ENCODE measurements at regions not wholly inside any gene's neighbourhood (a gene's known extent, or its start where the extent isn't known, plus 50 kb on each side); places are given as distances from the start of the nearest gene placed in this dataset.

DNA sequence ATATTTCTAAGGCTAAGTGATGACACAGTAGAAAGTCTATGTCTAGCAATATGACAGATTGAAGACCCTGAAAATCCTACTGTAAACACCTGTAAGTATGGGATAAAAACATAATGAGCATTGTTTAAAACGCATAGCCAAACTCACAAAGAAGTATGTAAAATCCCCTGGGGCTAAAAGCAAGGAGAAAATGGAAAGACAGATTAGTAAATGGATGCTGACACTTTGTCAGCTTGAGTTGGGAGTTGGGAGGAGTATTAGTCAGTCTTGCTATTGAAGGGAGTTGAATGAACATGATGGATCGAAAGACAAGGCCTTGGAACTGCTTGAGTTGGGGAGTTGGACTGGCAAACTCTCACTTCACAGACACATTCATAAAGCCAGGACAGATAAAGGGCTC, 79.0 kb upstream of the PRKD1 start:
- ATAC-seq (no peak), DNase-seq (ENCODE audit: low read depth, low spot score) (no peak), FAIRE-seq (no peak)
- POLR2A ChIA-PET = no interaction called here
- CTCF ChIA-PET = interaction anchor here (0.9 to 1.6 kb wide), 3 partner anchors 208 to 457 kb away, joined by 3 to 5 read pairs (median 3); no protein-coding TSS in a partner anchor
- 0% methylated on average over 2 of the region's 2 CpGs for whole genome bisulfite sequencing (ENCODE audit: insufficient coverage, insufficient replicate concordance, low lambda C conversion rate, missing lambda C conversion rate)
- BruUV-seq (replicated peaks) = no TSS peak
- no peaks in the 10 kb centered on the region for H3K27me3 ChIP-seq (replicated peaks in 1 of 2; ENCODE audit: control insufficient read depth in 2 of 2, insufficient read depth in 2 of 2, low read length in 1 of 2)
- H3K36me3 ChIP-seq (ENCODE audit: control insufficient read depth in 2 of 2, insufficient read depth in 2 of 2, low read length in 1 of 2) = no peaks in the 10 kb centered on the region
- no peaks in the 10 kb centered on the region for H3K79me2 ChIP-seq (ENCODE audit: control insufficient read depth, insufficient read depth, low read length)
- in situ Hi-C loops (cut with MboI) (loop anchor here (10.0 kb wide), 1 partner anchor 452 kb away; no protein-coding TSS in a partner anchor), intact Hi-C loops (cut with micrococcal nuclease; ENCODE audit: unreplicated experiment) (loop anchor here (10.0 kb wide), 1 partner anchor 1252 kb away; no protein-coding TSS in a partner anchor)
- H3K9ac ChIP-seq (ENCODE audit: control insufficient read depth, insufficient read depth, low read length) = no peak overlapping the region
- SMC1A ChIA-PET (ENCODE audit: uncharacterized antibody, unreplicated experiment) = no interaction called here
- TF ChIP-seq BACH1 (IDR thresholded peaks at IDR 0.05; ENCODE audit: borderline replicate concordance) (no peak), NRF1 (conservative IDR thresholded peaks at IDR 0.05; ENCODE audit: low read depth, low read length) (no peak), MTA3 (IDR thresholded peaks at IDR 0.05; ENCODE audit: borderline replicate concordance, low read length) (no peak), SREBF2 (IDR thresholded peaks at IDR 0.05; ENCODE audit: low read length) (no peak), SIX5 (IDR thresholded peaks at IDR 0.05; ENCODE audit: low read depth, low read length, severe bottlenecking) (no peak), IRF4 (IDR thresholded peaks at IDR 0.05; ENCODE audit: low read depth, low read length) (no peak), KDM1A (IDR thresholded peaks at IDR 0.05; ENCODE audit: borderline replicate concordance) (no peak), CBX5 (IDR thresholded peaks at IDR 0.05; ENCODE audit: low read depth) (no peak), FOXM1 (IDR thresholded peaks at IDR 0.05; ENCODE audit: low read depth, low read length) (no peak), MYC (IDR thresholded peaks at IDR 0.05; ENCODE audit: insufficient read depth, insufficient read length, insufficient replicate concordance, low read length, severe bottlenecking) (no peak), HDGF (IDR thresholded peaks at IDR 0.05) (no peak), HCFC1 (IDR thresholded peaks at IDR 0.05; ENCODE audit: low read length) (no peak)
- TF ChIP-seq, protein P1, sequence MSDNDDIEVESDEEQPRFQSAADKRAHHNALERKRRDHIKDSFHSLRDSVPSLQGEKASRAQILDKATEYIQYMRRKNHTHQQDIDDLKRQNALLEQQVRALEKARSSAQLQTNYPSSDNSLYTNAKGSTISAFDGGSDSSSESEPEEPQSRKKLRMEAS (IDR thresholded peaks at IDR 0.05; ENCODE audit: low read depth, low read length) = no peak
- TF ChIP-seq, protein P2, sequence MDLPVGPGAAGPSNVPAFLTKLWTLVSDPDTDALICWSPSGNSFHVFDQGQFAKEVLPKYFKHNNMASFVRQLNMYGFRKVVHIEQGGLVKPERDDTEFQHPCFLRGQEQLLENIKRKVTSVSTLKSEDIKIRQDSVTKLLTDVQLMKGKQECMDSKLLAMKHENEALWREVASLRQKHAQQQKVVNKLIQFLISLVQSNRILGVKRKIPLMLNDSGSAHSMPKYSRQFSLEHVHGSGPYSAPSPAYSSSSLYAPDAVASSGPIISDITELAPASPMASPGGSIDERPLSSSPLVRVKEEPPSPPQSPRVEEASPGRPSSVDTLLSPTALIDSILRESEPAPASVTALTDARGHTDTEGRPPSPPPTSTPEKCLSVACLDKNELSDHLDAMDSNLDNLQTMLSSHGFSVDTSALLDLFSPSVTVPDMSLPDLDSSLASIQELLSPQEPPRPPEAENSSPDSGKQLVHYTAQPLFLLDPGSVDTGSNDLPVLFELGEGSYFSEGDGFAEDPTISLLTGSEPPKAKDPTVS (IDR thresholded peaks at IDR 0.05; ENCODE audit: low read depth, low read length) = no peak
- TF ChIP-seq, protein P3, sequence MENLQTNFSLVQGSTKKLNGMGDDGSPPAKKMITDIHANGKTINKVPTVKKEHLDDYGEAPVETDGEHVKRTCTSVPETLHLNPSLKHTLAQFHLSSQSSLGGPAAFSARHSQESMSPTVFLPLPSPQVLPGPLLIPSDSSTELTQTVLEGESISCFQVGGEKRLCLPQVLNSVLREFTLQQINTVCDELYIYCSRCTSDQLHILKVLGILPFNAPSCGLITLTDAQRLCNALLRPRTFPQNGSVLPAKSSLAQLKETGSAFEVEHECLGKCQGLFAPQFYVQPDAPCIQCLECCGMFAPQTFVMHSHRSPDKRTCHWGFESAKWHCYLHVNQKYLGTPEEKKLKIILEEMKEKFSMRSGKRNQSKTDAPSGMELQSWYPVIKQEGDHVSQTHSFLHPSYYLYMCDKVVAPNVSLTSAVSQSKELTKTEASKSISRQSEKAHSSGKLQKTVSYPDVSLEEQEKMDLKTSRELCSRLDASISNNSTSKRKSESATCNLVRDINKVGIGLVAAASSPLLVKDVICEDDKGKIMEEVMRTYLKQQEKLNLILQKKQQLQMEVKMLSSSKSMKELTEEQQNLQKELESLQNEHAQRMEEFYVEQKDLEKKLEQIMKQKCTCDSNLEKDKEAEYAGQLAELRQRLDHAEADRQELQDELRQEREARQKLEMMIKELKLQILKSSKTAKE (IDR thresholded peaks at IDR 0.05; ENCODE audit: low read depth, poor library complexity, severe bottlenecking) = no peak
- RAD21 ChIA-PET (ENCODE audit: unreplicated experiment) = interaction anchor here (1.0 kb wide), 1 partner anchor 459 kb away, joined by 3 read pairs; no protein-coding TSS in a partner anchor
- no peaks in the 10 kb centered on the region for H3K9me3 ChIP-seq (replicated peaks; ENCODE audit: control insufficient read depth, insufficient read depth, low read length)
- H3K4me2 ChIP-seq (ENCODE audit: control insufficient read depth, insufficient read depth) = no peak overlapping the region
- H3K4me3 ChIP-seq = no peak overlapping the region
- H3K4me1 ChIP-seq (ENCODE audit: control insufficient read depth, insufficient read depth, low read length) = no peaks in the 10 kb centered on the region
- no peak overlapping the region for H3K27ac ChIP-seq (ENCODE audit: control insufficient read depth, insufficient read depth)
- no peaks in the 10 kb centered on the region for H4K20me1 ChIP-seq (ENCODE audit: control insufficient read depth, insufficient read depth)
- no peak overlapping the region for H2AFZ ChIP-seq (ENCODE audit: control insufficient read depth, low read depth, low read length)

Measured in GM12878 (cell line).